C4-2B (cell line): ENCODE measurements at regions not wholly inside any gene's neighbourhood (a gene's known extent, or its start where the extent isn't known, plus 50 kb on each side); places are given as distances from the start of the nearest gene placed in this dataset.
A peak's percentile ranks its signal among the peaks of the same experiment; 100 is the strongest.
"Not testable (repeated sequence)": the region's sequence is repeated elsewhere in the genome, so short reads cannot be mapped to it uniquely, and the experiment has no call there.

Experiments used
- H3K27ac ChIP-seq: fragments of 450-650 bp; 2 replicates; pipeline ENCODE4 v1.5.1; 2017
- CTCF ChIP-seq: fragments of 450-650 bp; conservative IDR thresholded peaks from 2 replicates; pipeline ENCODE4 v1.5.1; 2017; ENCODE audit warnings: mild to moderate bottlenecking
- ZFX ChIP-seq: fragments of 450-650 bp; IDR thresholded peaks from 2 replicates; pipeline ENCODE4 v1.6.1; 2017

GRCh38 chr3:98657457-98657856 is 64.0 kb upstream of the CPOX start:
- TF ChIP-seq CTCF: peak; percentile 73
- TF ChIP-seq ZFX: no peak
- H3K27ac ChIP-seq: no peak overlapping the region

DNA sequence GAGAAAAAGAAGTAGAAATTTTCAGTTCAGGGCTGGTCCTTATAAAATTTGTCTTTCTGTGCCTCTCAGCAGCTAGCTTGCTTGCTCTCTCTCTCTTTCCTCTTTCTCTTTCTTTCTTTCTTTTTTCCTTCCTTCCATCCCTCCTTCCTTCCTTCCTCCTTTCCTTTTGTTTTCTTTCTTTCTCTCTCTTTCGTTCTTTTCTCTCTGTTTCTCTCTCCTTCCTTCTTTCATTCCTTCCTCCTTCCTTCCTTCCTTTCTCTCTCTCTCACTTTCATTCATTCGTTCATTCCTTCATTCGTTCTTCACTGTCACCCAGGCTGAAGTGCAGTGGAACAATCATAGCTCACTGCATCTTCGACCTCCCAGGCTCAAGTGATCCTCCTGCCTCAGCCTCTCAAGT is 69.3 kb upstream of the CPOX start:
- TF ChIP-seq CTCF: no peak
- TF ChIP-seq ZFX: no peak
- no peak overlapping the region for H3K27ac ChIP-seq

DNA sequence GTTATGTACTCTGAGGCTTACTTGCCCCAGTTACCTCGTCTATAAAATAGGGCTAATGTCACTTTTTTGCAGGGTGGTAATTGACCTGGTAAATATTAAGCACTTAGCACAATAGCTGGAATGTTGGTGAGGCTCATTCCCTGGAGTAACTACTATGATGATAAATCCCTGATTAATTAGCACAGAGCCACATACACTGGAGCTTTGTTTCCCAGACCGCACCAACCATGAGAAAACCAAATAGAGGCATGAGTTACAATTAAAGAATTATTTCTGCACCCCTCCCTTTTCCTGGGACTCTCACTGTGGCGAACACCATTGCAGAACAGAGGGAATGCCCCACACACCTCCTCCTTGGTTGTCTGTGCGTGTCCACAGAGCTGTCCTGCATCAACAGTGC is 76.6 kb upstream of the CPOX start:
- TF ChIP-seq ZFX (no peak), CTCF (no peak)
- H3K27ac ChIP-seq: no peak overlapping the region

DNA sequence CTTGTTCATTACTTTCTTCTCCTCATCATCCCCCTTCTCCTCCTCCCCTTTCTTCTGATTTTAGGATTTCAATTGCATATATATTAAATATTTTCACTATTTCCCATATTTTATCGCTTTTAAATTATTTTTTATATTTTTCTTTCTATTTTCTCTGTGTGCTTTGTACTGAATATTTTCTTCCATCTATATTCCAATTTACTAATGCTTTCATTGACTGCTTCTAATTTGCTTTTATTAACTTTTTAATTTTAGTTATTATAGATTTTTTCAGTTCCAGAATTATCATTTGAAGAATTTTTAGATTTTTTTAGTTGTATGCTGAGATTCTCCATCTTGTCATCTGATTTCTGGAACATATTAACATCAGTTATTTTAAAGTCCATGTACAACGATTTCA is 83.2 kb upstream of the ST3GAL6 start:
- H3K27ac ChIP-seq: no peak overlapping the region
- TF ChIP-seq CTCF (no peak), ZFX (no peak)

DNA sequence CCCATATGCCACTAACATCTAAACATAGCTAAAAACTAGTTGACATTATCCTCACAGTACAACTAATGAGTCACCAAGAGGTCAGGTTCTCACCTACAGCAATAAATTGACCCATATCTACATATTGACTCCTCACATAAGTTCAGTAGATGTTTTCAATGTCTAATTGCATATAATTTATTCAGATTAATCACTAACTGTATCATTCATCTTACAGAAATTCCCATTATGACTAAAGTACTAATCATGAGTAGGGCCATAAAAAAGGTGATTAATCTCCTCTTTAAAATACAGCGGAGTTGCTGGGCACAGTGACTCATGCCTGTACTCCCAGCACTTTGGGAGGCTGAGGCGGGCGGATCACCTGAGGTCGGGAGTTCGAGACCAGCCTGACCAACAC is 82.4 kb upstream of the ST3GAL6 start:
- H3K27ac ChIP-seq: no peak overlapping the region
- TF ChIP-seq CTCF (no peak), ZFX (no peak)

GRCh38 chr3:98681486-98681885 is 81.7 kb upstream of the ST3GAL6 start:
- no peak for TF ChIP-seq CTCF
- no peak for TF ChIP-seq ZFX
- no peak overlapping the region for H3K27ac ChIP-seq

DNA sequence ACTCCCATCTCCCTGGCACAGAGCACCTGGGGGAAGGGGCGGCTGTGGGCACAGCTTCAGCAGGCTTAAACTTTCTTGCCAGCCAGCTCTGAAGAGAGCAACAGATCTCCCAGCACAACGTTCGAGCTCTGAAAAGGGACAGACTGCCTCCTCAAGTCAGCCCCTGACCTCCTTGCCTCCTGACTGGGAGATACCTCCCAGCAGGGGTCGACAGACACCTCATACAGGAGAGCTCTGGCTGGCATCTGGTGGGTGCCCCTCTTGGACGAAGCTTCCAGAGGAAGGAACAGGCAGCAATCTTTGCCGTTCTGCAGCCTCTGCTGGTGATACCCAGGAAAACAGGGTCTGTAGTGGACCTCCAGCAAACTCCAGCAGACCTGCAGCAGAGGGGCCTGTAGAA is 80.7 kb upstream of the ST3GAL6 start:
- not testable (repeated sequence) for H3K27ac ChIP-seq

DNA sequence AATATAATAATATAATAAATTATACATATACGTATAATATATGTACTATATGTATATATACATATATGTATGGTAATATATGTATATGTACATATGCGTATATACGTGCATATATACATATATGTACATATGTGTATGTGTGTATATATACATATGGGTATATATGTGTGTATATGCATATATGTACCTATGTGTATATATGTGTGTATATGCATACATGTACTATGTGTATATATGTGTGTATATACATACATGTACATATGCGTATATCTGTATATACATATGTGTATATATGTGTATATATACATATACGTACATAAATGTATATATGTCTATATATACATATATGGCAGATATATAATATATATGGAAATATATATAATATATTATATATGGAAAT is 74.8 kb upstream of the ST3GAL6 start:
- TF ChIP-seq CTCF: no peak
- no peak for TF ChIP-seq ZFX
- H3K27ac ChIP-seq: no peak overlapping the region
